Astrocyte (in vitro differentiated cells and primary cell): ENCODE measurements at regions not wholly inside any gene's neighbourhood (a gene's known extent, or its start where the extent isn't known, plus 50 kb on each side); places are given as distances from the start of the nearest gene placed in this dataset.

ENCODE experiments used
- DNase-seq: peaks from one replicate; pipeline ENCODE4 v3.0.0-alpha.2; 2010; ENCODE audit warnings: low read depth
- FAIRE-seq: peaks from 2 replicates; lab custom pipeline; 2011; peaks lifted over from hg19 to GRCh38; lab: Jason Lieb, UNC
- H2AFZ ChIP-seq: 2 replicates; pipeline ENCODE4 v1.6.0; 2012; ENCODE audit warnings: low read depth, low read length, inconsistent platforms
- H3K27ac ChIP-seq: 2 replicates; pipeline ENCODE4 v1.5.1; 2011; ENCODE audit warnings: low read depth, low read length, inconsistent platforms
- H3K27me3 ChIP-seq: 2 replicates; pipeline ENCODE4 v1.6.0; 2011; ENCODE audit warnings: low read length, inconsistent platforms; ENCODE audit not compliant: insufficient read depth
- H3K36me3 ChIP-seq: 2 replicates; pipeline ENCODE4 v1.5.1; 2011; ENCODE audit warnings: low read length, inconsistent platforms; ENCODE audit not compliant: insufficient read depth
- H3K4me1 ChIP-seq: 2 replicates; pipeline ENCODE4 v1.5.1; 2011; ENCODE audit warnings: low read length, inconsistent platforms; ENCODE audit not compliant: insufficient read depth
- H3K4me2 ChIP-seq: 2 replicates; pipeline ENCODE4 v1.6.0; 2012; ENCODE audit warnings: low read length, inconsistent platforms
- H3K4me3 ChIP-seq: 2 replicates; pipeline ENCODE4 v1.5.1; 2011; ENCODE audit warnings: low read depth, mild to moderate bottlenecking, low read length, inconsistent platforms; ENCODE audit not compliant: insufficient read depth
- H3K79me2 ChIP-seq: 2 replicates; pipeline ENCODE4 v1.6.0; 2012; ENCODE audit warnings: mild to moderate bottlenecking, low read length, inconsistent platforms; ENCODE audit not compliant: insufficient read depth
- H3K9ac ChIP-seq: 2 replicates; pipeline ENCODE4 v1.6.0; 2012; ENCODE audit warnings: mild to moderate bottlenecking, low read length, inconsistent platforms
- H3K9me3 ChIP-seq: 2 replicates; pipeline ENCODE4 v1.5.1; 2012; ENCODE audit warnings: low read depth, mild to moderate bottlenecking, low read length, inconsistent platforms; ENCODE audit not compliant: insufficient read depth
- H4K20me1 ChIP-seq: 2 replicates; pipeline ENCODE4 v1.6.0; 2012; ENCODE audit warnings: low read length, inconsistent platforms; ENCODE audit not compliant: insufficient read depth
- H3K27ac Mint-ChIP-seq: one replicate; pipeline ENCODE4 v1.8.0; 2021; ENCODE audit warnings: mild to moderate bottlenecking, mixed read lengths; ENCODE audit not compliant: unreplicated experiment
- H3K27me3 Mint-ChIP-seq: one replicate; pipeline ENCODE4 v1.8.0; 2021; ENCODE audit warnings: low read depth, mixed read lengths; ENCODE audit not compliant: unreplicated experiment
- H3K36me3 Mint-ChIP-seq: one replicate; pipeline ENCODE4 v1.8.0; 2021; ENCODE audit warnings: low read depth, mixed read lengths; ENCODE audit not compliant: unreplicated experiment
- H3K4me1 Mint-ChIP-seq: one replicate; pipeline ENCODE4 v1.8.0; 2021; ENCODE audit warnings: low read depth, mixed read lengths; ENCODE audit not compliant: unreplicated experiment
- H3K4me3 Mint-ChIP-seq: one replicate; pipeline ENCODE4 v1.8.0; 2021; ENCODE audit warnings: mild to moderate bottlenecking, moderate library complexity, mixed read lengths; ENCODE audit not compliant: unreplicated experiment
- H3K9me3 Mint-ChIP-seq: one replicate; pipeline ENCODE4 v1.8.0; 2021; ENCODE audit warnings: mild to moderate bottlenecking, mixed read lengths; ENCODE audit not compliant: unreplicated experiment
- EZH2 ChIP-seq: IDR thresholded peaks from 2 replicates; pipeline ENCODE4 v1.6.1; 2012; ENCODE audit warnings: mild to moderate bottlenecking, low read length, inconsistent platforms; ENCODE audit not compliant: insufficient read depth
- TF ChIP-seq, protein P1 (sequence below): IDR thresholded peaks from 2 replicates; pipeline ENCODE4 v1.5.1; 2011; ENCODE audit warnings: low read depth, mild to moderate bottlenecking, inconsistent platforms, low read length, moderate library complexity; ENCODE audit not compliant: insufficient read depth

DNA sequence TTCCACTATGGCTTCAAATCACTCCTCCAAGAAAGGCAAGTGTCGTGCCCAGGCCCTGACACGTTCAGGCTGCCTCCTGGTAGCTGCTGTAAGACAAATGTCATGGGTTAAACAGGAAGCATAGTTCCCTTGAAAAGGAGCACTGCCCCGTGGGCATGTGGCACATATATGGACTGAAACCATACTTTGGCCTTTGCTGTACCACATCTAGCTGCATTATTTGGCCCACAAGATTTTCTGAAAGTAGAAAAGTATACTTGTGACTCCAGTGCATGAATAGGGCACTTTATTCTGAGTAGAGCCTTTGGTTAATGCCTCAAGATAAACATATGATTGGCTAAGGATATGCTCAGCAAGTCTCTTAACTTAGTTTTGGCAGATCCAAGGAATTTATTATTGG lies 218.7 kb upstream of the EGLN3 start:
- no peaks in the 10 kb centered on the region for H3K9me3 Mint-ChIP-seq
- no peak for FAIRE-seq
- Histone ChIP-seq H3K27ac (no peak overlapping the region), H3K4me3 (no peak overlapping the region), H3K4me2 (no peak overlapping the region), H4K20me1 (no peaks in the 10 kb centered on the region), H3K36me3 (no peaks in the 10 kb centered on the region), H3K9me3 (peaks cover 2% of the 10 kb centered on the region), H3K27me3 (peaks cover 10% of the 10 kb centered on the region), H3K79me2 (no peaks in the 10 kb centered on the region), H2AFZ (no peak overlapping the region), H3K9ac (no peak overlapping the region), H3K4me1 (no peaks in the 10 kb centered on the region)
- no peak overlapping the region for H3K27ac Mint-ChIP-seq
- no peaks in the 10 kb centered on the region for H3K4me1 Mint-ChIP-seq
- peaks cover 2% of the 10 kb centered on the region for H3K36me3 Mint-ChIP-seq
- DNase-seq, result no peak
- peaks cover 12% of the 10 kb centered on the region for H3K27me3 Mint-ChIP-seq
- H3K4me3 Mint-ChIP-seq, result no peak overlapping the region
- TF ChIP-seq, protein P1, sequence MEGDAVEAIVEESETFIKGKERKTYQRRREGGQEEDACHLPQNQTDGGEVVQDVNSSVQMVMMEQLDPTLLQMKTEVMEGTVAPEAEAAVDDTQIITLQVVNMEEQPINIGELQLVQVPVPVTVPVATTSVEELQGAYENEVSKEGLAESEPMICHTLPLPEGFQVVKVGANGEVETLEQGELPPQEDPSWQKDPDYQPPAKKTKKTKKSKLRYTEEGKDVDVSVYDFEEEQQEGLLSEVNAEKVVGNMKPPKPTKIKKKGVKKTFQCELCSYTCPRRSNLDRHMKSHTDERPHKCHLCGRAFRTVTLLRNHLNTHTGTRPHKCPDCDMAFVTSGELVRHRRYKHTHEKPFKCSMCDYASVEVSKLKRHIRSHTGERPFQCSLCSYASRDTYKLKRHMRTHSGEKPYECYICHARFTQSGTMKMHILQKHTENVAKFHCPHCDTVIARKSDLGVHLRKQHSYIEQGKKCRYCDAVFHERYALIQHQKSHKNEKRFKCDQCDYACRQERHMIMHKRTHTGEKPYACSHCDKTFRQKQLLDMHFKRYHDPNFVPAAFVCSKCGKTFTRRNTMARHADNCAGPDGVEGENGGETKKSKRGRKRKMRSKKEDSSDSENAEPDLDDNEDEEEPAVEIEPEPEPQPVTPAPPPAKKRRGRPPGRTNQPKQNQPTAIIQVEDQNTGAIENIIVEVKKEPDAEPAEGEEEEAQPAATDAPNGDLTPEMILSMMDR, result no peak
- TF ChIP-seq EZH2, result no peak

GRCh38 chr14:34168656-34169055 lies 217.8 kb upstream of the EGLN3 start:
- Histone ChIP-seq H3K4me2 (no peak overlapping the region), H3K9me3 (peaks cover 2% of the 10 kb centered on the region), H3K79me2 (no peaks in the 10 kb centered on the region), H2AFZ (no peak overlapping the region), H3K27me3 (peaks cover 10% of the 10 kb centered on the region), H3K4me3 (no peak overlapping the region), H4K20me1 (no peaks in the 10 kb centered on the region), H3K36me3 (no peaks in the 10 kb centered on the region), H3K4me1 (no peaks in the 10 kb centered on the region), H3K27ac (no peak overlapping the region), H3K9ac (no peak overlapping the region)
- Mint-ChIP-seq H3K4me3 (no peak overlapping the region), H3K27ac (no peak overlapping the region), H3K36me3 (peaks cover 2% of the 10 kb centered on the region), H3K4me1 (no peaks in the 10 kb centered on the region), H3K9me3 (no peaks in the 10 kb centered on the region), H3K27me3 (peaks cover 12% of the 10 kb centered on the region)
- DNase-seq (no peak), FAIRE-seq (no peak)
- TF ChIP-seq, protein P1, result no peak
- no peak for TF ChIP-seq EZH2

DNA sequence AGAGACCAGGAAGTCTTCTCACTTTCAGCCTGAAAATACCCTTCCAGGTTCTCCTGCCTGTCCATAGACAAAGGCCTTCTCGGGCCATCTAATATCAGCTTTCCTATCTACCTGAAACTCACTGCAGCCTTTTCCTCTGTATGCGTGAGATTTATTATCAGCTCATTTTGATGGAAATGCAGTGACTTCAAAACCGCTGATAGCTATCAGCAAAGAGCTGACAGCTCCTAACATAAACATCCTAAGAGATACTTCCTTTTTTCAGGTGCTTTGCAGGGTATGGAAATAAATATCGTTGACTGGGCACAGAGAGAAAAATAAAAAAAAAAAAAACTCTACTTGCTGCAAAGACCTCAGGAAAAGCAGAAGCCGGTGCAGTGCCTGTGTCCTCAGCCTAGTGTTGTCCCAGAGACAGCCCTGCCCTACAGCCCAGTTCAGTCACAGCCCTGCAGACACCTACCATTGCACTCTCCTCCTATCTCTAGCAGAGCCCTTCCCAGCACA lies 215.0 kb upstream of the EGLN3 start:
- H3K27me3 Mint-ChIP-seq, result peaks cover 9% of the 10 kb centered on the region

More for the DNA sequence above, 215.0 kb upstream of the EGLN3 start:
- Histone ChIP-seq H4K20me1 (no peaks in the 10 kb centered on the region), H3K36me3 (no peaks in the 10 kb centered on the region), H3K79me2 (no peaks in the 10 kb centered on the region), H3K4me1 (no peaks in the 10 kb centered on the region), H3K9me3 (peaks cover 2% of the 10 kb centered on the region), H2AFZ (no peak overlapping the region), H3K4me2 (no peak overlapping the region), H3K9ac (no peak overlapping the region), H3K27ac (no peak overlapping the region), H3K4me3 (no peak overlapping the region), H3K27me3 (peaks cover 10% of the 10 kb centered on the region)
- DNase-seq, result no peak
- no peak for FAIRE-seq
- TF ChIP-seq EZH2, result no peak
- TF ChIP-seq, protein P1, result no peak
- no peak overlapping the region for H3K4me3 Mint-ChIP-seq
- H3K36me3 Mint-ChIP-seq, result peaks cover 2% of the 10 kb centered on the region
- no peak overlapping the region for H3K27ac Mint-ChIP-seq
- no peaks in the 10 kb centered on the region for H3K9me3 Mint-ChIP-seq
- H3K4me1 Mint-ChIP-seq, result peaks cover 4% of the 10 kb centered on the region
